Peyer's patch (tissue), 4 donors: ENCODE measurements at regions not wholly inside any gene's neighbourhood (a gene's known extent, or its start where the extent isn't known, plus 50 kb on each side); places are given as distances from the start of the nearest gene placed in this dataset.

Experiments
- POLR2A ChIP-seq, 2 donors: fragments of 450-650 bp; IDR thresholded peaks; one replicate each; pipeline ENCODE4 v1.5.1; 2017; ENCODE audit warnings: antibody characterized with exemption in 2 of 2, mild to moderate bottlenecking in 2 of 2, moderate library complexity in 2 of 2
- TF ChIP-seq, protein P1 (sequence below), 6 experiments: fragments of 450-650 bp in 4 of 6; fragments of 200-600 bp in 2 of 6; sonication (generic) in 1 of 6; IDR thresholded peaks; one replicate each; pipeline ENCODE4 v1.5.1; 2017 to 2019; ENCODE audit warnings: antibody characterized with exemption in 6 of 6, mild to moderate bottlenecking in 3 of 6, moderate library complexity in 1 of 6

DNA sequence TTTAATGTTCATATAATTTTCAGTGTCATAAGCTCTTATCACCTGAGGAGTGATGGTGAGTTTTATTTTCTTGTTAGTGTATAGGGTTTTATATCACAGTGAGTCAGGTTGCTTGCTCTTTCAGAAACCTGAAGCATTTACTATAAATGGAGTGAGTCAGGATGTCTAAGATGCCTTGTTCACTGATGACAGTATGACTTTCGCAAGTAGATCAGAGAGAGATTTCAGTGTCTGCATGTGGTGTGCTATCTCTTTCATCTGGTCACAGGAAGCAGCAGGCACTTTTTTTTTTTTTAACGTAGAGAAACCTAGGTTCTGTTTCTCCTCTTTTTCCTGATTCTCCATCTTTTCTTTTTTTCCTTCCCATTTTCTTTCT, 237.1 kb downstream of the DMRTA1 start:
- TF ChIP-seq, protein P1, sequence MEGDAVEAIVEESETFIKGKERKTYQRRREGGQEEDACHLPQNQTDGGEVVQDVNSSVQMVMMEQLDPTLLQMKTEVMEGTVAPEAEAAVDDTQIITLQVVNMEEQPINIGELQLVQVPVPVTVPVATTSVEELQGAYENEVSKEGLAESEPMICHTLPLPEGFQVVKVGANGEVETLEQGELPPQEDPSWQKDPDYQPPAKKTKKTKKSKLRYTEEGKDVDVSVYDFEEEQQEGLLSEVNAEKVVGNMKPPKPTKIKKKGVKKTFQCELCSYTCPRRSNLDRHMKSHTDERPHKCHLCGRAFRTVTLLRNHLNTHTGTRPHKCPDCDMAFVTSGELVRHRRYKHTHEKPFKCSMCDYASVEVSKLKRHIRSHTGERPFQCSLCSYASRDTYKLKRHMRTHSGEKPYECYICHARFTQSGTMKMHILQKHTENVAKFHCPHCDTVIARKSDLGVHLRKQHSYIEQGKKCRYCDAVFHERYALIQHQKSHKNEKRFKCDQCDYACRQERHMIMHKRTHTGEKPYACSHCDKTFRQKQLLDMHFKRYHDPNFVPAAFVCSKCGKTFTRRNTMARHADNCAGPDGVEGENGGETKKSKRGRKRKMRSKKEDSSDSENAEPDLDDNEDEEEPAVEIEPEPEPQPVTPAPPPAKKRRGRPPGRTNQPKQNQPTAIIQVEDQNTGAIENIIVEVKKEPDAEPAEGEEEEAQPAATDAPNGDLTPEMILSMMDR (IDR thresholded peaks at IDR 0.05): no peak
- no peak for TF ChIP-seq POLR2A (IDR thresholded peaks at IDR 0.05)
